NAMALWA (cell line): ENCODE measurements at regions not wholly inside any gene's neighbourhood (a gene's known extent, or its start where the extent isn't known, plus 50 kb on each side); places are given as distances from the start of the nearest gene placed in this dataset.
"Not testable (repeated sequence)": the region's sequence is repeated elsewhere in the genome, so short reads cannot be mapped to it uniquely, and the experiment has no call there.

Source experiments
- DNase-seq: peaks from one replicate; pipeline ENCODE4 v3.0.0-alpha.2; 2015; ENCODE audit warnings: low spot score

DNA sequence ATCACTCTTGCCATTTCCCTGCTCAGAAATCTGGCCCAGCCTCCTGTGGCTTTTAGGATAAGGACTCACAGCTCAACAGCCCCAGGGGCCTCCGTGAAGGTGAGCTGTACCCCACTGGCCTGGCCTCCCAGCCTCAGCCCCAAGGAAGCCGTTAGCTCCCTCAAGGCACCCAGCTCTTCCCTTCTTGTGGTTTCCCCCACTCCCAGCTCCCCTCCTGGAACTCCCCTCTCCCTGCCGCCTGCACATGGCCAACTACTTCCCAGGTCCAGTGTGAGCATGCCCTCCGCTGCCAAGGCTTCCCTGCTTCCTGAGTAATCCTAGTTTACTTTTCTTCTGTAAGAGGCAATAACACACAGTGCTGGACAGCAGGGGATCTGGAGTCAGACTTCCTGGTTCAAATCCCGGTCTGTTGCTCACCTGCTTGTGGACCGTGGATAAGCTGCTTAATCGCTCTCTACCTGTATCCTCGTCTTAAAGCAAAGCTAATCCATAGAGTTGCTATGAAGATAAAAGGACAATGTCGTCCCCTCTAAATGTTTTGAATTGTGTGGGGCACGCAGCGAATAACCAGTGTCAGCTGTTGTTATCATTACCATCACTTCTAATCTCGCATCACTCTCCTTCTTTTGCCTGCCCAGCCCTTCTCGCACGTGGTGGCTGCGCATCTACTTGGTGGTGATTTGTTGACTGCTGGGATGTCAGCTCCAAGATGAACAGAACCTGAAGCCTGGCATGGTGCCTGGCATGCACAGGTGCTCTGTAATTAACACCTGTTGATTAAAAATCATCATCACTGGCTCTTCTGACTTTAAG is 86.6 kb downstream of the C5orf15 start:
- no peak for DNase-seq

GRCh38 chr5:133878236-133878555 is 90.2 kb downstream of the C5orf15 start:
- no peak for DNase-seq

GRCh38 chr5:133877351-133878235 is 90.8 kb downstream of the C5orf15 start:
- DNase-seq, result no peak

- DNase-seq, result no peak
These were observed 92.2 kb downstream of the C5orf15 start for GRCh38 chr5:133876266-133876665.

DNA sequence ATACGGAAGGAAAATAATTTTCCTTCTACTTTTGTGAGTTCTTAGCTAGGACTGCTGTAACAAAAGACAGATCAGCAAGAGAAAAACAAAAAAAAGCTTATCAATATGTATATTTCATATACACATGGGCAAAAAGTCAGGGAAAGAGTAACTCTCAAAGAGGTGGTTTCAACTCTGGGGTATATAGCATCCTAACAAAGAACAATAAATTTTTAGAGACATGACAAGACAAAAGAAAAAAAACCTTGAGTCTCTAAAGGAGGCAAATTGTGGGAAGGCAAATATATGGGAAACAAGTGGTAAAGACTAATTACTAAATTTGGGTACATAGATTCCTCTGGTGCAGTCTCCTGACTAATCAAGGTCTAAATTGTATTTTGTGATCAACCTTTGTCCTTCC is 93.2 kb downstream of the C5orf15 start:
- DNase-seq, result no peak

DNA sequence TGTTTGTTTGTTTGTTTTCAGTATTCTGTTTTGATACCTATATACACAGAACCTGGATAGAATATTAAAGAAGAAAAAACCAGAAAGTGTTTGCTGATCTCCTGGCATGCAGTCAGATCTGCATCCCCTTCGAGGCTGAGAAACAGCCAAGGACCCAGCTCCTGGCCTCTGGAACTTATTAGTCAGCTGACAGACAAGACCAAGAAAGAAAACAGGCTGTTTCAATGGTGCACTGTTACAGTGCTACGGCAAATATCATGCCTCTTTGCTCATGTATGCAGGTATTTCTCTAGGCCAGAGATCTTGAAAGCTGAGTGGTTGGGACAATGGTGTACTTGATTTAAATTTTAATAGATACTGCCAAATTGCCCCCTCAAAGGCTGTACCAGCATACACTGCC is 95.0 kb downstream of the C5orf15 start:
- DNase-seq, result no peak

DNA sequence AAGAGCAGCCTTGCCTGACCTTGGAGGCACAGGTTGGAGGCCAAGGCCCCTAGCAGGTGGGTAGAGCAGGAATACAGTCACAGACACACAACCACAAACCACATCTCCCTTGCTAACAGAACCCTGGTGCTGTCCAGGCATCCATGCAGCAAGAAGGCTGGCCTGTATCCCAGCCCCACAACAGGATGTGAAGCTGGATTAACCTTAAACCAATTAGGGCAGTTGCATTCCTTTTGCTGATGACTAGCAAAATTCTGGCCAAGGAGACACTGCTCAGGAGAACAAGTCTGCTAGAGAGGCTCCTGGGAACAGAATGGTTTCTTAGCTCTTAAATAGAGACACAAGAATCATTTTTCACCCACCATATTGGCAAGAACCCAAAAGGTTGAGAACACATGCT is 97.8 kb downstream of the C5orf15 start:
- DNase-seq, result no peak

DNA sequence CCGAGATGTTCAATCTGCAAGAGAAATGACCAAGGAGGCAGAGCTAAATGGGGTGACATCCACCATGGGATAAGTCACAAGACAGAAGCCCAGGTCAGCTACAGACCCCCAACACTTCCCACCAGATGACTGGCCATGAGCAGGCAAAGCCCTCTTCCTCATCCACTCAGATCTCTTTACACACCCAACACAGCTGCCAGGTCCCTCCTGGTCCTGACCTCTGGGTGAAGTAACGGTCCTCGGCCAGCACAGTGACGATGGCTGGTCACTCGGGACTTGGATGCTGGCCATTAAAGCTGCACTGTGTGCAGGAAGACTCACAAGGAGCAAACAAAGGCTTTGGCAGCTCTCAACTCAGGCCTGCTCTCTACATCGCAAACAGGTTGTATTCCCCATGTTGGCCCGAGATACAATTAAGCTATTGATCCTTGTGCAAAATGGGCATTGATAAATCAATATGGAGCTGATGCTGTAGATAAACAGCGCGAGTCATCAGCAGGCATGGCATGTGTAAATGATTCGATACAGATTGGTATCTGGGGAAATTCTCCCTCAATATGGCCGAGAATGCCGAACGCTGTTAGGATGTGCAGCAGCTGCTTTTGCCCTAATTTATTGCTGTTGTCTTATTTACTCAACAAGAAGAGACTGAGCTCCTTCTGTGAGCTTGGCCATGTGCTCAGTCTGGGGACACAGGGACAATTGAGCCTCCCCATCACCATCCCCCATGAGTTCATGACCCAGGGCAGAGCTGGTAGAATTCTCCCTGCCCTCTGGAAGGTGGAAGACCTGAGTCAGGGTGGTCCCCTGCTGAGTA is 98.7 kb downstream of the C5orf15 start:
- no peak for DNase-seq

DNA sequence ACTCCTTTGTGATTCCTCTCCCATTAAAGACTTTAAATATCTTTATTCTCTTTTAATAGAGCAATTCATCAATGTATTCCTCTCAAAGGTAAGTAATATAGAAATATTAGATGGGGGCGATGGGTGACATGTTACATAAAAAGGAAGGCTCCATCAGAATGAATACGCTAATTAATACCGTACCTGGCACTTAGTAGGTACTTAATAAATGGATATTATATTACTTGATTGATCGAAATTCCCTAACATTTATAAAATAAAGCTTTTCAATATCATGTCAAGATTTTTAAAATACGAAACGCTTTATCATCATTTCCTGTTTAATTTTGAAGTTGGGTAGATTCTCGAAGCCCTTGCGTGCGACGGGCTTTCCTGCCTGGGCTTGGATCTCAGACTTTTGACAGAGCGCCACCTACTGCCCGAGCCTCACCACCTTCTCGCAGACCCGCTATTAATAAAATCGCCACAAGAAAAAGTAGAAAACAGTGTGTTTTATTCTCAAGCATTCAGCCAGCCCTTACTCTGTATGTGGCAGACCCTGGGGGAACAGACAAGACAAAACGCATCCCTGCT is 99.4 kb downstream of the C5orf15 start:
- peak; percentile 78 for DNase-seq

DNA sequence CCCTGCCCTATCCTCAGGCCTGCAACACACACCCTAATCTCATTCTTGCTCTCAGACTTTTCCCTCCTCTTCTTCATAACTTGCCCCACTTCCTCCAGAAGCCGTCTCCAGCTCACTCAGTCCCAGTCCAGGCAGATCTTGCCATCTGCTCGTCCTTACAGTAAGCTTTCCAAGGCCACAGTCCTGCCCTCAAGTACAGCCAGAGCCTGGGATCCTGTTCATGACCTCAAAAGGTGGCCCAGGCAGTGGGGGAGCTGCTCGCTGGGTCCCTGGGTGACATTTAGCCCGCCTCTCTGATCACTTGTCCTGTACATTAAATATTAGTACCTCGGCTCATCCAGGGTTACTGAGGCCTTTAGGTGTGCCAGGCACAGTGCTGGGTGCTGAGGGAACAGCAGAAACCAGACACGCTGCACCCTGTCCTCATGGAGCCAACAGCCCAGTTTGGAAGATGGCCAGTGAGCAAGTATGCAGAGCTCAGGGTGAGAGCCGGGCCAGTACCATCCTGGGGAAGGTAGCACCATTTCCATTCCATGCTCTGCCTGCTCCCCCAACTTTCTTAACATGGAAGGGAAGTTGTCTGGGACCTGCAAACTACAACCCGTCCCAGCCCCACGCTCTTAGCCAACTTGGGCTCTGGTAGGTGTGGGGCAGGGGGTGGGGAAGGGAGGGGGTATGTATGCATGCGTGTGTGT is 100.4 kb downstream of the C5orf15 start:
- DNase-seq, result no peak

- DNase-seq, result no peak
These were observed 101.1 kb downstream of the C5orf15 start for GRCh38 chr5:133867341-133867740.

- no peak for DNase-seq
These were observed 101.6 kb downstream of the C5orf15 start for GRCh38 chr5:133866903-133867245.

- no peak for DNase-seq
These were observed 102.1 kb downstream of the C5orf15 start for GRCh38 chr5:133866160-133866902.

- no peak for DNase-seq
These were observed 103.3 kb downstream of the C5orf15 start for GRCh38 chr5:133865113-133865512.

DNA sequence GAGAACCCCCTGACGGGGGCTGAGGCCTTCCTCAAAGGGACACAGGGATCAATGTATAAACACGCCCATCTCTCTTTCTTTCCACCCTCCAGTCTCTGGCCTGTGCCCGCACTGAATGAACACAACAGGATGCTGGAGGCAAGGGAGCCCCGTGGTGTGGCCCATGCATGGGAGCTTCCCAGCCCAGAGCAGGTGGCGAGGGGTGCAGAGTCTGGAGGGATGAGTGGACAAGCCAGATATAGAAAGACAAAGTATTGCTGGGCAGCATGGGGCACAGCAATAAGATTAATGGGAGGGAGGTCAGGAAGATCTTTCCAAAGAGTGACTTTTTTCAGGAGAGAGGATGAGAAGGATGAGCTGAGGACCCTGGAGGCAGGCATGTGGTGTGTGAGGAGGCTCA is 103.7 kb downstream of the C5orf15 start:
- no peak for DNase-seq

DNA sequence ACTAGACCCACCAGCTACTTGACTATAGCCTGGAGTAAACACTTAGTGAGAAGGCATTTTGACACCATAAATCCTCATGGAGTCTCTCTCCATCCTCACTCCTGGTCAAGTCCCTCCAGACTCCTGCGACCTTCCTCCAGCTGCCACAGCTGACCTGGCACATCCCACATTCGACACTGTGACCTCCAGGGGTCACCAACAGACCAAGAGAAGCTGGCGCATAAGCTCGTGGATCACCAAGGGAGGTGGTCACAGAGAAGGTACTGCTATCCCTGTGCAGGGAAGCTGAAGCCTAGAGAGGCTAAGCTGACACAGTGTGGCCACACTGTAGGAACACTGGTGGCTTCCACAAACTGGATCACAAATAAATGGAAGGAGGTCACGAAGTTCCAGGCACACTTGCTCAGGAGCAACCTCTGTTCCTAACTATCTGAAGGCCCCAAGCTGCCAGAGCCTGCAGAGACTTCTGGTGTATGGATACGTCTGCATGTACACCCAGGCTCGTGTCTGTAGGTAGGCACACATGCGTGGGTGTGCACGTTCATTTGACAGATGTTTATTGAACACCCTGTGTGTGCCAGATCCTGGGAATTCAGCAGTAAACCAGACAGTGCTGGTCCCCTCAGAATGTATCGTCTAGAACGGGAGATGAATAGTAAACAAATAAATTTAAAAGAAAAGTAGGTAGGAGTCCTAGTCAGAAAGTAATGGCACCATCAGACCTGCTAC is 104.4 kb downstream of the C5orf15 start:
- no peak for DNase-seq

- DNase-seq, result no peak
These were observed 107.2 kb downstream of the C5orf15 start for GRCh38 chr5:133861161-133861737.

DNA sequence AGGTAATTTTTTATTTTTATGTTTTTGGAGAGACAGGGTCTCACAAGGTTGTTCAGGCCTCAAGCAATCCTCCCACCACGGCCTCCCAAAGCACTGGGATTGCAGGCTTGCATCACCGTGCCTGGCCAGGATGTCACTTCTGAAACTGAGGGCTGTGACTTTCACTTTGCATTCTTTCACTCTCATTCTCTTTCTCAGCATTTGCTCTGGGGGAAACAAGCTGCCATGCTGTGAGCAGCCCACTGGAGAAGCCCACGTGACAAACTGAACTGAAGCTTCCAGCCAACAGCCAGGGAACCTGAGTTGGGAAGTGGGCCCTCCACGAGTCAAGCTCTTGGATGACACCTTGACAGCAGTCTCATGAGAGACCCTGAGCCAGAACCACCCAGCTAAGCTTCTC is 109.4 kb downstream of the C5orf15 start:
- no peak for DNase-seq

GRCh38 chr5:133857595-133858313 is 110.7 kb downstream of the C5orf15 start:
- not testable (repeated sequence) for DNase-seq
